Heart left ventricle (tissue), 13 donors: ENCODE measurements at regions not wholly inside any gene's neighbourhood (a gene's known extent, or its start where the extent isn't known, plus 50 kb on each side); places are given as distances from the start of the nearest gene placed in this dataset.

Source experiments
- CTCF ChIP-seq, 12 donors: fragments of 200-600 bp; sonication (generic) in 4 of 12; IDR thresholded peaks; one replicate each; pipeline versions ENCODE4 v1.5.0 to v1.8.0; 2018 to 2022; ENCODE audit warnings: antibody characterized with exemption in 12 of 12, mild to moderate bottlenecking in 5 of 12
- POLR2A ChIP-seq, 2 donors: fragments of 450-650 bp; IDR thresholded peaks; one replicate each; pipeline ENCODE4 v1.6.1; 2017; ENCODE audit warnings: antibody characterized with exemption in 2 of 2, mild to moderate bottlenecking in 2 of 2, moderate library complexity in 2 of 2
- donor health status: ischemic (EF 13 %, LVEDD 7.1; RV severe dilation, severe dysfunction).
- donor health status: DM: no; HTN: yes; CAD: no.
- donor health status: DM: no; HTN: no; CAD: no.
- donor health status: ischemic (EF 25% LVEDD 6.9; RV normal size, moderate dysfunction).
- donor health status: ischemic (EF 25% LVEDD 5.7; RV mildly dilated, moderate dysfunction).
- donor health status: ischemic (EF 35%, LVEDD 5.7; RV mildly dilated, moderate dysfunction).
- donor health status: nonischemic (EF 11% LVEDD 7.7; RV severe dilation, severe dysfunction).
- donor health status: DM: yes; HTN: yes; CAD: no.
- donor health status: PGD.
- donor health status: ischemic (EF 29% LVEDD 5.4; RV normal size, mild dysfunction).
- donor health status: nonischemic (EF 23%, LVEDD 6.1; RV moderate dilation, normal function).

GRCh38 chrX:42109428-42109827 is 186.1 kb upstream of the CASK start:
- TF ChIP-seq CTCF (IDR thresholded peaks at IDR 0.05): no peak
- no peak for TF ChIP-seq POLR2A (IDR thresholded peaks at IDR 0.05)
